Neural cell (in vitro differentiated cells): ENCODE measurements at regions not wholly inside any gene's neighbourhood (a gene's known extent, or its start where the extent isn't known, plus 50 kb on each side); places are given as distances from the start of the nearest gene placed in this dataset.
"Not testable (repeated sequence)": the region's sequence is repeated elsewhere in the genome, so short reads cannot be mapped to it uniquely, and the experiment has no call there.

ENCODE experiments used
- H2AFZ ChIP-seq: fragments of 200-600, 300-800 bp; sonication (generic), shearing (Covaris generic); 2 replicates; pipeline ENCODE4 v1.6.0; 2014; ENCODE audit warnings: low read depth, mild to moderate bottlenecking, antibody characterized with exemption, low read length, moderate library complexity
- H3F3A ChIP-seq: fragments of 200-600 bp; shearing (Covaris generic); 2 replicates; pipeline ENCODE4 v1.6.1; 2016; ENCODE audit warnings: mild to moderate bottlenecking, moderate library complexity, mixed read lengths, antibody characterized with exemption, low read length; ENCODE audit not compliant: insufficient read depth, poor library complexity, severe bottlenecking
- H3K27ac ChIP-seq: fragments of 200-600, 300-800 bp; sonication (generic), shearing (Covaris generic); 2 replicates; pipeline ENCODE4 v1.5.1; 2014; ENCODE audit warnings: mild to moderate bottlenecking, low read length, moderate library complexity
- H3K27me3 ChIP-seq: fragments of 300-800, 200-600 bp; sonication (generic), shearing (Covaris generic); 2 replicates; pipeline ENCODE4 v1.6.0; 2014; ENCODE audit warnings: mild to moderate bottlenecking, low read depth, low read length, moderate library complexity; ENCODE audit not compliant: insufficient read depth
- H3K36me3 ChIP-seq: fragments of 300-800, 200-600 bp; sonication (generic), shearing (Covaris generic); 2 replicates; pipeline ENCODE4 v1.5.1; 2014; ENCODE audit warnings: mild to moderate bottlenecking, antibody characterized with exemption, low read length, moderate library complexity; ENCODE audit not compliant: insufficient read depth
- H3K4me2 ChIP-seq: fragments of 300-800, 200-600 bp; sonication (generic), shearing (Covaris generic); 2 replicates; pipeline ENCODE4 v1.6.0; 2014; ENCODE audit warnings: mild to moderate bottlenecking, low read length
- H3K4me3 ChIP-seq: fragments of 300-800, 200-600 bp; sonication (generic), shearing (Covaris generic); 2 replicates; pipeline ENCODE4 v1.5.1; 2014; ENCODE audit warnings: mild to moderate bottlenecking, low read length, moderate library complexity
- H3K79me2 ChIP-seq: fragments of 200-600 bp; shearing (Covaris generic); replicated peaks from 2 replicates; pipeline ENCODE4 v1.6.0; 2014; ENCODE audit warnings: mild to moderate bottlenecking, low read length, moderate library complexity; ENCODE audit not compliant: insufficient read depth
- H3K9ac ChIP-seq: fragments of 300-800, 200-600 bp; sonication (generic), shearing (Covaris generic); 2 replicates; pipeline ENCODE4 v1.6.1; 2016; ENCODE audit warnings: mild to moderate bottlenecking, low read length, mixed read lengths
- H3K9me2 ChIP-seq: fragments of 200-600 bp; shearing (Covaris generic); 2 replicates; pipeline ENCODE4 v1.6.1; 2016; ENCODE audit warnings: mild to moderate bottlenecking, low read length, mixed read lengths; ENCODE audit not compliant: insufficient read depth
- H3K9me3 ChIP-seq: fragments of 200-600, 300-800 bp; sonication (generic), shearing (Covaris generic); 2 replicates; pipeline ENCODE4 v1.6.1; 2016; ENCODE audit warnings: mild to moderate bottlenecking, mixed run types, low read length, moderate library complexity, mixed read lengths
- H4K20me1 ChIP-seq: fragments of 200-600 bp; shearing (Covaris generic); 2 replicates; pipeline ENCODE4 v1.6.1; 2016; ENCODE audit warnings: mild to moderate bottlenecking, mixed run types; ENCODE audit not compliant: insufficient read depth
- EP300 ChIP-seq: fragments of 450-650 bp; conservative IDR thresholded peaks from 2 replicates; pipeline ENCODE4 v1.6.1; 2014; ENCODE audit warnings: antibody characterized with exemption, mild to moderate bottlenecking, moderate library complexity; ENCODE audit not compliant: poor library complexity, severe bottlenecking
- EZH2 ChIP-seq: fragments of 200-600, 300-800 bp; shearing (Covaris generic), sonication (generic); IDR thresholded peaks from 2 replicates; pipeline ENCODE4 v1.6.1; 2014; ENCODE audit warnings: antibody characterized with exemption, low read length, borderline replicate concordance, mild to moderate bottlenecking; ENCODE audit not compliant: insufficient read depth, poor library complexity, severe bottlenecking
- MXI1 ChIP-seq: fragments of 450-650 bp; conservative IDR thresholded peaks from 2 replicates; pipeline ENCODE4 v1.6.1; 2014; ENCODE audit warnings: antibody characterized with exemption, mild to moderate bottlenecking; ENCODE audit not compliant: poor library complexity, severe bottlenecking
- POLR2AphosphoS5 ChIP-seq: IDR thresholded peaks from 2 replicates; pipeline ENCODE4 v1.6.1; 2012
- RAD21 ChIP-seq: fragments of 450-650 bp; conservative IDR thresholded peaks from 2 replicates; pipeline ENCODE4 v1.6.1; 2014; ENCODE audit warnings: antibody characterized with exemption, mild to moderate bottlenecking, moderate library complexity
- SMC3 ChIP-seq: fragments of 450-650 bp; conservative IDR thresholded peaks from 2 replicates; pipeline ENCODE4 v1.6.1; 2014; ENCODE audit warnings: antibody characterized with exemption, mild to moderate bottlenecking, moderate library complexity; ENCODE audit not compliant: poor library complexity
- TAF1 ChIP-seq: IDR thresholded peaks from 2 replicates; pipeline ENCODE4 v1.6.1; 2012; ENCODE audit warnings: low read depth
- TF ChIP-seq, protein P1 (sequence below): IDR thresholded peaks from 2 replicates; pipeline ENCODE4 v1.6.1; 2012; ENCODE audit warnings: borderline replicate concordance
- TF ChIP-seq, protein P2 (sequence below): fragments of 450-650 bp; IDR thresholded peaks from 2 replicates; pipeline ENCODE4 v1.5.1; 2014; ENCODE audit warnings: antibody characterized with exemption, mild to moderate bottlenecking, moderate library complexity; ENCODE audit not compliant: poor library complexity, severe bottlenecking

DNA sequence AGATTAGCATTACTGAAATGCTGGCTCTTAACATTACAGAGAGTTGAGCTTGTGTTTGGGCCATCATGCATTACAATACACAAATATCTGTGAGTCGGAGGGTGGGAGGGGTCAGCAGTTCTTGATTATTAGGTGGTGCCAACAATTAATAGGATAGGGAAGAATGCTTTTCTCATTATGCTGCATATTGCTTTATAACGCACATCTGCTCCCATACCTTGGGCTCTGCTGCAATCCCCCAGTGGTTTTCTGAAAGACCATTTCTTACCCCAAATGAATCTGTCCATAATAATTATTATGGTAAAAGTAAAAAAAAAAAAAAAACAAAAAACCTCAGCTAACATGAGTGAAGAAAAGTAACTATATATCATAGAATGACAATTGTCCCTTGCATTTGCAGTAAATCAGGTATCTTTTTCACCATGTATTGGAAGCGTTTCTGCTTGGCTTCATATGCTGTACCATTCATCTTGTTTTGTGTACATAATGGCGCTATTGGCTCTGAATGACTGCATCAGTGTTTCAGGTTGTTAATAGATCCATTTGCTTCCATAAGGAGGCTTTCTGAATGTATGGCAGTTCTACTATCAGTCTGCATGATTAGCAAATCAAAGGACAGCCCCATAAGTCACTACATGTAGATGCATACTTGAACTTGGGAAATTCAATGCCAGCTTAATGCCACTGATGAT lies 75.9 kb downstream of the CAVIN4 start:
- no peak for TF ChIP-seq RAD21
- TF ChIP-seq MXI1: no peak
- TF ChIP-seq EZH2: no peak
- TF ChIP-seq, protein P1, sequence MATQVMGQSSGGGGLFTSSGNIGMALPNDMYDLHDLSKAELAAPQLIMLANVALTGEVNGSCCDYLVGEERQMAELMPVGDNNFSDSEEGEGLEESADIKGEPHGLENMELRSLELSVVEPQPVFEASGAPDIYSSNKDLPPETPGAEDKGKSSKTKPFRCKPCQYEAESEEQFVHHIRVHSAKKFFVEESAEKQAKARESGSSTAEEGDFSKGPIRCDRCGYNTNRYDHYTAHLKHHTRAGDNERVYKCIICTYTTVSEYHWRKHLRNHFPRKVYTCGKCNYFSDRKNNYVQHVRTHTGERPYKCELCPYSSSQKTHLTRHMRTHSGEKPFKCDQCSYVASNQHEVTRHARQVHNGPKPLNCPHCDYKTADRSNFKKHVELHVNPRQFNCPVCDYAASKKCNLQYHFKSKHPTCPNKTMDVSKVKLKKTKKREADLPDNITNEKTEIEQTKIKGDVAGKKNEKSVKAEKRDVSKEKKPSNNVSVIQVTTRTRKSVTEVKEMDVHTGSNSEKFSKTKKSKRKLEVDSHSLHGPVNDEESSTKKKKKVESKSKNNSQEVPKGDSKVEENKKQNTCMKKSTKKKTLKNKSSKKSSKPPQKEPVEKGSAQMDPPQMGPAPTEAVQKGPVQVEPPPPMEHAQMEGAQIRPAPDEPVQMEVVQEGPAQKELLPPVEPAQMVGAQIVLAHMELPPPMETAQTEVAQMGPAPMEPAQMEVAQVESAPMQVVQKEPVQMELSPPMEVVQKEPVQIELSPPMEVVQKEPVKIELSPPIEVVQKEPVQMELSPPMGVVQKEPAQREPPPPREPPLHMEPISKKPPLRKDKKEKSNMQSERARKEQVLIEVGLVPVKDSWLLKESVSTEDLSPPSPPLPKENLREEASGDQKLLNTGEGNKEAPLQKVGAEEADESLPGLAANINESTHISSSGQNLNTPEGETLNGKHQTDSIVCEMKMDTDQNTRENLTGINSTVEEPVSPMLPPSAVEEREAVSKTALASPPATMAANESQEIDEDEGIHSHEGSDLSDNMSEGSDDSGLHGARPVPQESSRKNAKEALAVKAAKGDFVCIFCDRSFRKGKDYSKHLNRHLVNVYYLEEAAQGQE: no peak
- no peak for TF ChIP-seq EP300
- TF ChIP-seq POLR2AphosphoS5: no peak
- TF ChIP-seq, protein P2, sequence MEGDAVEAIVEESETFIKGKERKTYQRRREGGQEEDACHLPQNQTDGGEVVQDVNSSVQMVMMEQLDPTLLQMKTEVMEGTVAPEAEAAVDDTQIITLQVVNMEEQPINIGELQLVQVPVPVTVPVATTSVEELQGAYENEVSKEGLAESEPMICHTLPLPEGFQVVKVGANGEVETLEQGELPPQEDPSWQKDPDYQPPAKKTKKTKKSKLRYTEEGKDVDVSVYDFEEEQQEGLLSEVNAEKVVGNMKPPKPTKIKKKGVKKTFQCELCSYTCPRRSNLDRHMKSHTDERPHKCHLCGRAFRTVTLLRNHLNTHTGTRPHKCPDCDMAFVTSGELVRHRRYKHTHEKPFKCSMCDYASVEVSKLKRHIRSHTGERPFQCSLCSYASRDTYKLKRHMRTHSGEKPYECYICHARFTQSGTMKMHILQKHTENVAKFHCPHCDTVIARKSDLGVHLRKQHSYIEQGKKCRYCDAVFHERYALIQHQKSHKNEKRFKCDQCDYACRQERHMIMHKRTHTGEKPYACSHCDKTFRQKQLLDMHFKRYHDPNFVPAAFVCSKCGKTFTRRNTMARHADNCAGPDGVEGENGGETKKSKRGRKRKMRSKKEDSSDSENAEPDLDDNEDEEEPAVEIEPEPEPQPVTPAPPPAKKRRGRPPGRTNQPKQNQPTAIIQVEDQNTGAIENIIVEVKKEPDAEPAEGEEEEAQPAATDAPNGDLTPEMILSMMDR: no peak
- no peak for TF ChIP-seq SMC3
- TF ChIP-seq TAF1: no peak
- Histone ChIP-seq H3K79me2 (no peaks in the 10 kb centered on the region), H3K4me2 (peak overlapping the region; percentile 75), H3K4me3 (peak overlapping the region; percentile 37), H3K9me2 (no peaks in the 10 kb centered on the region), H3K9ac (peak overlapping the region; percentile 56), H3K36me3 (no peaks in the 10 kb centered on the region), H3K27me3 (no peaks in the 10 kb centered on the region), H3K27ac (peak overlapping the region; percentile 95), H3F3A (no peaks in the 10 kb centered on the region), H2AFZ (peak overlapping the region; percentile 28), H4K20me1 (no peaks in the 10 kb centered on the region), H3K9me3 (no peaks in the 10 kb centered on the region)

DNA sequence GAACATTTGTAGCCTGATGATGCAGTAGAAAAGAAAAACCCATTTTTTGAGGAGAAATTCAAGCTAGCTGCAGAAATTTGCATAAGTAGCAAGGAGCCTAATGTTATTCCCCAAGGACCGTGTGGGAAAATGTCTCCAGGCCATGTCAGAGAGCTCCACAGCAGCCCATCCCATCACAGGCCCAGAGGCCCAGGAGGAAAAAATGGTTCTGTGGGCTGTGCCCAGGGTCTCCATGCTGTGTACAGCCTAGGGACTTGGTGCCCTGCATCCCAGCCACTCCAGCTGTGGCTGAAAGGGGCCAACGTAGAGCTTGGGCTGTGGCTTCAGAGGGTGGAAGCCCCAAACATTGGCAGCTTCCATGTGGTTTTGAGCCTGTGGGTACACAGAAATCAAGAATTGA lies 79.0 kb downstream of the CAVIN4 start:
- not testable (repeated sequence) for H3F3A ChIP-seq, H3K4me2 ChIP-seq, H3K27ac ChIP-seq, H3K79me2 ChIP-seq, H3K4me3 ChIP-seq, H3K9ac ChIP-seq, H4K20me1 ChIP-seq, H3K36me3 ChIP-seq, H2AFZ ChIP-seq, H3K9me2 ChIP-seq, H3K9me3 ChIP-seq, H3K27me3 ChIP-seq

DNA sequence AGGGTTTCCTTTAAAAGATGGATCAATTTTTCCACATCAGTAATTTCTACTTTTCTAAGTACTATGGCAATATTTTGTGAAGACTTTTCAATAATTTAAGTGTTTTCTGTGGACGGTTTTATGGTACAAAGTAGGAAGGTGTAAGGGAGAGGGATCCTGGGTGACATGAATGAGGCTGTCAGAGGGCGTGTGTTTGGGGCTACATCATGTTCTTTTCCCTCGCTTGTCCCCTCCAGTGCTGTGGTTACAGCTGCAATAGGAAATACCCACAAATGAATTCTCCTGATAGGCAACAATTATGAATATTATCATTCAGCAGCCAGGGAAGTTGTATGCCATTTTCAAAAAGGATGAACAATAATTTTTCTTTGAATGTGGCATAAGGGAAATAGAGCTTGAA lies 83.8 kb downstream of the CAVIN4 start:
- peaks cover 2% of the 10 kb centered on the region for H3K9me3 ChIP-seq
- no peaks in the 10 kb centered on the region for H4K20me1 ChIP-seq
- H3K27ac ChIP-seq: peak overlapping the region; percentile 8
- no peaks in the 10 kb centered on the region for H3K9me2 ChIP-seq
- TF ChIP-seq EP300 (no peak), EZH2 (no peak), MXI1 (no peak), TAF1 (no peak), POLR2AphosphoS5 (no peak), RAD21 (no peak), SMC3 (no peak)
- TF ChIP-seq, protein P1: no peak
- TF ChIP-seq, protein P2: no peak
- no peak overlapping the region for H3K4me2 ChIP-seq
- no peaks in the 10 kb centered on the region for H3F3A ChIP-seq
- H2AFZ ChIP-seq: no peak overlapping the region
- no peaks in the 10 kb centered on the region for H3K27me3 ChIP-seq
- H3K79me2 ChIP-seq: no peaks in the 10 kb centered on the region
- no peaks in the 10 kb centered on the region for H3K36me3 ChIP-seq
- no peak overlapping the region for H3K4me3 ChIP-seq
- no peak overlapping the region for H3K9ac ChIP-seq
